Fibroblast of skin of right biceps (primary cell): ENCODE measurements at regions not wholly inside any gene's neighbourhood (a gene's known extent, or its start where the extent isn't known, plus 50 kb on each side); places are given as distances from the start of the nearest gene placed in this dataset.

Source experiments
- DNase-seq: peaks from one replicate; pipeline ENCODE4 v3.0.0-alpha.2; 2013

DNA sequence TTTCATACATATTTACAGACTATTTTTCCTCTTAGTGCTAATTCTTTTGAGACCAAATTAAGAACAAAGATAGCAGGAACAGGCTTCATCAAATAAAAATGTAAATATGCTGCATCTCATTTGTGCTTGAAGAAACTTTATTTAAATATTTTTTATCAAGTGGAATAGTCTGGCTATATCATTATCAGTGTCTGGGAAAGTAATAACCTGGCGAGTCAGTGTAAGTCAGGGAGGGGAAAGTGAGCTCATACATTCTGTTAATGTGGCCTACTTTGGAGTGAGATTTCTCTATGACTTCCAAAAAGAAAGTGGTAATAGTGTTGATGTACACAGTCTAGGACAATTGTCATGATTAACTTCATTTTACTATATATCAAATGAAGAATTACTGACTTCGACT, 1045.1 kb downstream of the ADGRL2 start:
- DNase-seq = no peak

DNA sequence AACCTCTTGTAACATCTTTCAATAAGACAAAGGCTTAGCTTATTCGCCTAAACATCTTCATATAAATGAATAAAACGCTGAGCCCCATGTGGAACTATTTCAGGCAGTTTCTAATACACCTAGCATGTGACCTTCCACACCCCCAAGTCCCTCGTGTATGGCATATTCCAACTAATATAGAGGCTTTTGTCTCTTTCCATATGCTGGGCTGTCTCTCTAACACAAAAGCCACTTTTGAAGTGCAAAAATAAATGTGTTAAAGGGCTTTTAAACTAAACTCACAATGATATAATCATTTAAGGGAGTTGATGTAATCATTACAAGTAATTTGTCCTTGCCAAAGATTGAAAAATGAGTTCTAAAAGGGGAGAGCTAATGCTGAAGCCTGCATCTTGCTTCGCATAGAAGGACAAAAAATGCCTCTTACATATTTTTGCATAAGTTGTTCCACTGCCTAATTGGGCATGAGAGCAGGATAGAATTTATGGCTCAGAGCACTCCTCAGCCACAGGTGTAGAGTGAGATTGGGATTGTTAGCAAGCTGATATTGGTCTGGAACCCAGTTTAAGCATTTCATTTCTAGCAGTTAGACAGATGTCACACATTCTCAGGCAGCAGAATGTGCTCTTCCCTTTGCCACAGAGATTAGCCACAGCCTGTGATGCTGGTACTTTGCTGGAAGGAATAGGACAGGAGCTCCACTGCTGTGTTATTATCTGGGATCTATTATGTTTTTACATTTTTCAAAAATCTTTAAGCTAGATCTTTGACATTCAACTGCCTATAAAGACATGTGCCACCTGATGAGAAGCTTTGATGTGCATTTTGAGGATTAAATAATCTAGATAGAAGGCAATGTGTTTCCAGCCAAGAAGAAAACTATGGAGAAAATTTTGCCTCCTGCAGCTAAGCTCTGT, 1044.4 kb downstream of the ADGRL2 start:
- DNase-seq = no peak

DNA sequence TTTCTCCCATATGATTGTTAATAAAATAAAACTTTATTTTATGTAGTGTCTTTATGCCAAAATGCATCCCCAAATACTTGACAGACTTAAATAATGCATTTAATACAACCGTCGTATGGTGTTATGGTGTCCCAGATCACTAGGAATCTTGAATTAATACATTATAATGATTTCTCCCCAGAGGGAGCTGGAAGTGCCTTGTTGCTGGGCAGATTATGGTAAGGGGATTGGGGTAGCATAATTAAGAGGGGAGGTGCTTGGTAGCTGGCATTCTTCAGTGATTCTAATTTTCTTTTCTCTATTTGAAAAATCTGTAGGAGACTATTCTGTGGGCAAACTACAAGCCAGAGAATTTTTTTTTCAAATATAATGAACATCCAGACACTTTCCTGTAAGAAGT, 1043.7 kb downstream of the ADGRL2 start:
- no peak for DNase-seq

DNA sequence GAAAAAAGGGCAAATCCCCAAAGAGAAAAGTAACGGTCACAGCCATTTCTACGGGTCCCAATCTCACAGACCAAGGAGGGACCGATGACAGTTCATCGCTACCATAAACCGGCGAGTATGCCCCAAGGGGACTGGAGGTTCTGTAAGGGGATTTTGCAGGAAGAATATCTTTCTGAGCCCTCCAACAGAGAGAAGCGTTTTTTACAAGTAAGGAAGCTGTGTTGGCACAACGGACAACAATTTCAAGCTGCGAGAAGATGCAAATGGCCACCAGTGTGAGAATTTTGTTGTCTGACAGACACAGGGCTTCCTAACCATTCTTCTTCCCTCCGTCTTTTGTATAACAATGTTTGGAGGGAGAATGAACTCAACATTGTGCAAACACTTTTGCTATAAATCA, 1043.1 kb downstream of the ADGRL2 start:
- DNase-seq = no peak

DNA sequence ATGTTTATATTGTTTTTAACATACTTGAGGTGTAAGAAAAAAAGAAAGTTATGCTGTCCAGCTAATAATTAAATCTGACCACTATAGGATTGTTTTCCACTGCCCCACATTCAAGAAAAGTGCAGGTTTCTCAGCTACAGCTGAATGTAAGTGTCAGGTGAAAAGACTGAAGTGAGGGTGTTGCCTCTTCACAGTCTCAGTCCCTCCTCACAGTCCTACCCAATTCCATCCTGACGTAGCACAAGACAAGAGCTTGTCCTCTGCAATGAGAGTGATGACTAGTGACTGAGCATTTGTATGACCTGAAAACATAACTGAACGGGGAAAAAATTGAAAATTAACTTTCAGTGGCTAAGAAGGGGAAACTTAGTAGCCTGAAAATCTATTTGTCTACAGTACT, 1039.5 kb downstream of the ADGRL2 start:
- no peak for DNase-seq

DNA sequence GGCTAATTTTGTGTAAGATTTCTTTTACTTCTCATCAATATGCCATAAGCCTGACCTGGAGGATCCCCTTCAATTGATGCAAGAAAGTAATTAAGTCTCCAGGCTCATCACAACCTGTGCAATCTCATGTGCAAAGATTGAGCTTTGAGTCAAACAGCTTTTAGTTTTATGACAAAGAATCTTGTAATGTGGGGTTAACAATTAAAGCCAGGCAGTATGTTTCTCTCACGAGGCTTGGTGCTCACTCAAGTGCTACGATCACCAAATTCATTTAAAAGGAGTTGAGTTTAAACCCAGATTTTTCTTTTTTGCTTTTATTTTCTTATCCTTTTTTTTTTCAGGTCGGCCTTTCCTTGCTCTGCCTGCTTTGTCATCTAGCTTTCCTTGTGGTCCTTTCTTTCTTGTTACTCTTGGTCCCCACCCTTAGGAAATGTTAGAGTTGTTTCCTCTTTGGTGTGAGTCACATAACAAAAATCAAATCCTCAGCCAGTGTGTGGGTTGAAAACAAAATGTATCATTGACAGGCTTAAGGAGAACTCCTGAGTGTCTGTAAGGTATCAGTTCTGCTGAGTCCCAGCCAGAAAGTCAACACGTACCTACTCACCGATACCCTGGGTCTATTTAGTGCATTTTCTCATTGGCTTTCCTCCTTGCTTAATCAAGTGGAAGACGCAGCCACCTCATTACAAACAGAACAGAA, 1037.2 kb downstream of the ADGRL2 start:
- DNase-seq = peak; percentile 69

DNA sequence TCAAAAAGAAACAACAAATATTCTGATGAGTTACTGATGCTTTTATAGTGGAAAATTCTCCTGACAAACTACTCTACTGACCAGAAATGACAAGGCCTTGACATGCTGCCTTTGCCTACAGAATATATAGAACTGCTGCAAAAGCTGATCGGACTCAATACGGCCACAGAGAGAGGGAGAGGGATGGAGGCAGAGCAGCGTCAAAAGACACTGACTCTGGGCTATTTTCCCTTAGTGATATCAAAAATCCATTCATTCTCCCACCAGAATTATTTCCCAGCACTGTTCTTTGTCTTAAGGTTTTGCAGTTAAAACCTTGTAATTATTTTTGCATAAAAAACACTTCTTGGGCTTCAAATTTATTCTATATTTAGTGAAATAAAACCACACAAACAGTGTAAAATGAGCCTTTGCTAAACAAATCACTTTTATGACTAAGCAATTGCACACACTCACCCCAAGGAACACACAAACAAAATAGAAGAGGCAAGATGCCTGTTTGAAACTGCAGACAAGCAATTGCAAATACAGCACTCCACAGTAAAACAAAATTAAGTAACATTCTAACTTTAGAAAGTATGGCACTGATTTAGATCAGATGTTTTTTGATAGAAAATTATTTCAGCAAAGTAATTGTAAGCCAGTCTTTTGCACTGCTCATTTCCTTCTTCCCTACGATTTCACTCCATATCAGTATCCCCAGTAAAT, 1036.4 kb downstream of the ADGRL2 start:
- peak; percentile 5 for DNase-seq

DNA sequence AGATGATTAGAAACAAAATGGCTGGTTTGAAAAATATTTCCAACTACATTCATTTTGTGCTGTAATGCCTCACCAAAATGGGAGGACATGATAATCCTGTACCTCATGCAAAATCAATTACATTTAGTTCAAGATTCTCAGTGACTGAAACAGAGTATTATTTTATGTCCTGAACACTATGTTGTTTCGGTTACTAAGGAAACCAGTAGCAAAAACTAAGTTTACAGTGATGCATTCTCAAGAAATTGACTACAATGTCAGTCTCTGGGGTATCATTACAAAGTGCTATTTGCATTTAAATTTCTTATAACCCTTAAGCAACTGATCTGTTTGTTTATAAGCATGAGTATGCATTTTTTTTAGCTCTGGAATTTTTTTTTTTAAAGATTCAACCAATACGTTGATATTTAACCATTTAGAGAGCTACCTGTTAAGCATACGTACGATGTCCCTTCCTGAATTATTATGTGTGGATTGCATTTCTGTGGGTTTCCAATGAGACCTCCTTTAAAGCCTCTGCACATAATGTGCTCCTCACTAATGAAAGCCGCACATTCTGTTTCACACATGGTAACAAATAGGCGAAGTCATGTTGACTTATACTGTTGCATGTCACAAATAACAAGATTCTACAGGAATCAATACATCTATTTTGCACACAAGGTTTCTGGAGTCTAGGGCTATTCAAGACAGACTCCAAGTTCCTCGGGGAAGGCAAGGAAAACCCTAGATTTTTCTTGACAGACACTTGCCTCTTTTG, 1035.7 kb downstream of the ADGRL2 start:
- DNase-seq = peak; percentile 34

DNA sequence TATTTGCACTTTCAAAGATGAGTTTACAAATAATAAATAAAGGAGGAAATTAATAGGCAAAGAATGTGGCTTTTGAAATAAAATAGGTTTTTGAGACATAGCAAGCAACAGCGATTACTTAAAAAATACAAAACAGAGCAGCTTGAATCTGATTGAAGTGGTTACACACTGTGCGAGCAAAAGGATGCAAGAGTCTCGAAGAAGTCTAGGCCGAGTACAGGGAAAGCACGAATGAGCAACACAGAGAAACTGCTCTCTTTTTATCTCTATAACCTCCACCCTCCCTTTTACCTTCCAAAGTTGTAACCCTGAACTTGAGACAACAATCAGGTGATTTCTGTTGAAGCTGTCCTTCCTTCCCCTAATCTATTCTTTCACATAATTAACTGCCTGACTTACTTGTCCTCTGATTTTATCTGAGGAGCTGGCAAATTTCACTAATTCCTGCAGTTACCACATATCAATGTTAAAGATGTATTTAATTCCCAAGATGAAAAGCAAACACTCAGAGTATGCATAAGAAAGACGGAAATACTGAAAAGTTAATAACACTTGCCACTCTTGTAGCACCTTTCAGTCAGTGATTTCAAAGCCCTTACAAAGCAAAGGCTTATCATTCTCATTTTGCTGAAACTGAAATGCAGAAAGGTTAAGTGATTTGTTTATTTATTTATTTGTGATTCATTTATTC, 1030.1 kb downstream of the ADGRL2 start:
- no peak for DNase-seq

DNA sequence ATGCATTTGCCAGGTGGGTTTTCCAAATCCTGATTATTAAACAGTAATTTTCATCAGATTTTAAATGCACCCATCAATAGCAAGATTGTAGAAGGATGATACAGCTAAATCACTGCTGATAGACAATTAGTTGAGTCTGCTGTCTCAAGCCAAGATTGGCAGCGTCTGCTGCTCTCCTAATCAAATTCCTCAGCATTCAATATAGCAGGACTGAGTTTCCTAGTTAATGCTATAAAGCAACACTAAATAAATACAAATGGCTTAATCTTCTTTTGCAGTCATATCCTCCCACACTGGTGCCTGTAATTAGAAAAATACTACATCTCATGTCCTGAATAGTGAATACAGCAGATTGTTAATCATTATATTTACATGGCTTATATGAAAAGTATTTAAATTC, 1028.8 kb downstream of the ADGRL2 start:
- no peak for DNase-seq

DNA sequence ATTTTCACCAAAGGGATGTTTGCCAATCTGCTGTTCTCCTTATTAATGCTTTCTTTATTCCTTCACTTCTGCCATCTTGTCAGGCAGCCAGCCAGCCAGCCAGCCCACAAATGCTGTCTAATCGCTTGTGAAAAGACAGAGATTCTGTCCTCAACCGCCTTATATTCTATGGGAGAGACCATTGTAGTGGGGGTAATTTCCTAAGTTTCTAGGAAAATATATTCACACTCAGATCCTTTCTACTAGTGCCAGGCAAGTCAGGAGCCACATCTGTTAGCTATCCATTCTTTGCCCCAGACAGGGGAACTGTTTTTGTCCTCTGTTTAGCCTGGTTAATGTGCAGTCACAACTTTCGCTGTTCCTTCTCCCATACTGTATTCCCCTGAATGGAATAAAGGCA, 1023.1 kb downstream of the ADGRL2 start:
- no peak for DNase-seq

DNA sequence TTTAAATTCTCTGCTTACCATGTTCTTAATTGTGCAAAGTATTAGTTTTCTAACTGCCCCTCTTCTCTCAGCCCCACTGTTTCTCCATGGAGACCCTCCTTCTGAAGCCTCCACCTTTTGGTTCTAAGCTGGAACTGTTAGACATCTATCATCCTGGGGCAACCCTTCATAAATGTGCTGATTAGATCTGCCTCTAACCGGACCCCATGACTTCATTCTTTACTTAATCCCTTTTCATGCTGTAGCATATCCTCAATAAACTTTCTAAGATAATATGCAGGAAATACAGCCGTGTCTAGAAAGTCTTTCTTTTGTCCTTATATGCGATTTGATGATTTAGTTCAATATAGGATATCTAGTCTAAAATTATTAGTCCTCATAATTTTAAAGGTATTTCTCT, 1020.1 kb downstream of the ADGRL2 start:
- DNase-seq = no peak

DNA sequence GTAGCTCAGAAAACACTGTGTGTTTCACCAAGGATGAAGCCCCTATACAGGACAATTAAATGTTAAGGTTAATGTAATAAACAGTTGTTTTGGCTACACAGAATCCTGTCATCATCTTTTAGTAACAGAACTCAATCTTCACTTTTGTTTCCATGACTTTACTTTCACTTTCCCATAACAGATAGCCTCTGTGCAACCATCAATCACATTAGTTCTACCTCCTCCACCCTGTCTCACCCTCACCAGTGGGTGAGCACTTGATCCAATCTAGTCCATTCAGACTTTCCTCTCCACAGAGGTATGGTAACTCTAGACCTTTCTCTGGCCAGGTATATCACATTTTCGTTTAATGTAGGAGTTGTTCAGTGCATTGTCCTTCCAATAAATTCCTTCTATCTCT, 1018.5 kb downstream of the ADGRL2 start:
- no peak for DNase-seq

DNA sequence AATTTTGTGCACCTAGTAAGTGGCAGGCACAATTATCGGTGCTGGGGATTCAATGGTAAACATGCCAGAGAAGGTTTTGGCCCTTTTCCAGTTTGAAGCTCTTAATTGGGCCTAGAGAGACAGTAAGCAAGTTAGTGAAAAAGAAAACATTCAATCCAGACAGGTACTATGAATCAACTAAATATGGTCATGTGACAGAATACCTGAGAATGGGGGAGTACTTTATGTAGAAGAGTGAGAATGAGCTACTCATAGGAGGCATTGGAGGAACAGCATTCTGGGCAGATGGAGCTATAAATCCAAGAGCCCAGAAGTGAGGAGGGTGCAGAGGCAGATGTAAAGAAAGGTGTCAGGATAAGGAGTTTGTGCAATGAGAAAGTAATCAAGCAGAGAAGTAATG, 1017.9 kb downstream of the ADGRL2 start:
- DNase-seq = no peak

DNA sequence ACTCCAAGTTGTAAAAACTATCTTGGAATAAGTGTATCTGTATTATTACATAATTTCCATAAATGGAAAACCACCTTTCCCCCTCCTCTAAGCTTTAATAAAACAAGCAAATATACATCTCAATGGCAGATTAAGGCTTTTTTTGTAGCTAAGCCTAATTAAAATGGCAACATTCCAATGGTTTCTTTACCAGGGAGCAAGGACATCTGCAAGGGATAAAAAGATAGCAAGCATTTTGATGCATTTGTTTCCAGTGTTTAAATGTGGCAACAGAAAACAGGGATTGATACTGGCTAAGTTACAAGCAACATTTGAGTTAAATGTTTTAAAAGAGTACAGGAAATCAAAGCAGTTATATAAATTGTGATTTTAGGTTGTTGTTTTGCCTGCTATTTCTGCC, 1012.7 kb downstream of the ADGRL2 start:
- no peak for DNase-seq

DNA sequence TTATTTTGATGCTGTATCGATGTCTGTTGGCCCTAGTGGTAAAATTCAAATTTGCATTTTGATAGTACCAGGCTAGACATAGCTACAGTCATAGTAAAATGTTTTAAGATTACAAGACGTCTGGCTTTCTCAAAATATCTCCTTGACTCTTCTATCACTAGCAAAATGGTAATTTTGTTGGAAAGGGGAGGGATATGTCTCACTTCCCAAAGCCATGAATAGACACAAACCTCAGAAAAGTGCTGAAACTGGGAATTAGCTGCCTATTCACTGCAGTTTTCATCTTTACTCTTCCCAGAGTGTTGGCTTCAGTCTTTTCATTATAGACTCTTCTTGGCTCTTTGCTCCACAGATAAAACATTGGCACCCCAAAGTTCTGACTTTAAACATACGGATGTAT, 1009.9 kb downstream of the ADGRL2 start:
- no peak for DNase-seq

DNA sequence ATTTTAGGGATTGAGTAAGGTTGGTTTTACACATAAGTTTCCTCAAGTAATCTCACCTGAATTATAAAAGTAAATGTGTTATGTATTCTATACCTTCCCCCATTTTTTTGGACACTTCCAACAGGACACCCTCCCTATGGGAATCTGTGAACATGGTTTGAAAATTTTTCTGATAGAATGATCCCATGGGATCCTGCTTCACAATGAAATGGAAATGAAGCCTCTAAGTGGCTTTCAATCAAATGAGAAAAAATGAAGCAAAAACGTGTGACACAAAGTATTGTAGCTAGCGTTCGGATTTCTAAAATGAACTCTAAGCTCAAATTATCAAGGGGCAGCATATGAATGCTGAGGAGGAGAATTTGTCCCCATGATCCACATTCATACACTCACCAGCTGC, 1006.8 kb downstream of the ADGRL2 start:
- no peak for DNase-seq

DNA sequence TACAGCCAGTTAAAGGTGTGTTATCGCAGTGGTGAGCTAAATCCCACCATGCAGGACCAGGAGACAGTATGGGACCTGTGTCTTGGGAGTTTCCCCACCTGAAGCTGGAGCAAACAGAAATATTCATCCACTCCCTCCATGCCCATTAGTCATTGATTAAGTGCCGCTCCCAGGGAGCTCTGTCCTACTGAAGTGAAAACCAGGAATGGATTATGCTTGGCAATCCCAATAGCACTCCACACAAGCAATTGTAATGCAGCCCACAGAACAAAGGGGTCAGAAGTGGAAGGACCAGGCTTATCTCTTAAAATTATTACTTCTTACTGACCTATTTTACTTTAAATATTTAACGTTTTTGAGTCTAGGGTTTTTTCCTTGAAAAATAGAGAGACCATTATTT, 1005.4 kb downstream of the ADGRL2 start:
- no peak for DNase-seq

DNA sequence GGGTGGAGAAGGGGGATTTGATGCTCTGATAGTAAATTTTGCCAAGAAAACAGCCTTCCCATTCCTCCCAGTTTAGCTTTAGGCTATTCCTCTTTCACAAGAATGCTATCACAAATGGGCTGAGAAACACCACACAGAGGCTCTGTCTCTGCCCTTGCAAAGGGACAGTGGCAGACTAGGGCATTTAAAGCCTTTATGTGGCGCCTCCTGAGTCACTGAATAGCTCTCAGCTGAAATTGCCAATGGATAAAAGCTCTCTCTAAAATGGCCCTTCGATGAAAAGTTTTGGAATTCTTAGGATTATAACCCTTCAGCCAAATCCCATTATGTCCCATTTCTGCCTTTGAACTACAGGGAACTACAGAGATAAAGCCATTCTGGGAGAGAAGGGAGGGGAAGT, 1000.4 kb downstream of the ADGRL2 start:
- DNase-seq = no peak

DNA sequence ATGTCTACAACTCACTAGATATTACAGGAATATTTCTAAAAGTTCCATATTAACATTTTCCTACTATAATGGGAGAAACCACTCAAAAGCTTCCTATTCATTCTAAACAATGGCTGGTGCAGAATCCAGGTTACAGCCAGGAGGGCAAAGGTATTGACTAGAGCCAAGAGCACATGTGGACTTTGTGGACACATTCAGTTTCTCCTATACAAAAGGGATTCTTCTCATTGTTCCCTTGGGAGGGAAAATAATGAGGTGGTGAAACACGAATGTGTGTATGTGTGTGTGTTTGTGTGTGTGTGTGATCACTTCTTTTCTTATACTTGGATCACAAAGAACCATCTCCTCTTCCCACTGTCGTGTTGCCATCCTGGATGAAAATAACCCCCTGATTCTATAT, 1000.0 kb downstream of the ADGRL2 start:
- DNase-seq = no peak

DNA sequence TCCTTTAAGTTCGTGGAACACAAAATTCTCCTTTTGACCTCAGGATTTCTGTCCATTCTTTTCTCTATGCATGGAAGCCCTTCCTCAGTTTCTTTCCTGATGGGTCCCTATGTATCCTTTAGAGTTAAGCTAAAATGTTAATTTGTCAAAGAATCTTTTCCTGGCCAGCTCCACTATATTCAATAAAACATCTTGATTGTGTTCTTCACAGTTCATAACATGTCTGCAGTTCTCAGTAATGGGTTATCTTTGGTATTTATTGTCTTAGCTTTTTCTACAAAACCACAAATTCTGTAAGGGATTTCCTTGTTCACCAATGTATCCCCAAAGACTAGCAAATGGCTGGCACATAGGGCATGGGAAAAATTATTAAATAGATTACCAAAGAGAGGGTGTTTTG, 998.5 kb downstream of the ADGRL2 start:
- DNase-seq = no peak

DNA sequence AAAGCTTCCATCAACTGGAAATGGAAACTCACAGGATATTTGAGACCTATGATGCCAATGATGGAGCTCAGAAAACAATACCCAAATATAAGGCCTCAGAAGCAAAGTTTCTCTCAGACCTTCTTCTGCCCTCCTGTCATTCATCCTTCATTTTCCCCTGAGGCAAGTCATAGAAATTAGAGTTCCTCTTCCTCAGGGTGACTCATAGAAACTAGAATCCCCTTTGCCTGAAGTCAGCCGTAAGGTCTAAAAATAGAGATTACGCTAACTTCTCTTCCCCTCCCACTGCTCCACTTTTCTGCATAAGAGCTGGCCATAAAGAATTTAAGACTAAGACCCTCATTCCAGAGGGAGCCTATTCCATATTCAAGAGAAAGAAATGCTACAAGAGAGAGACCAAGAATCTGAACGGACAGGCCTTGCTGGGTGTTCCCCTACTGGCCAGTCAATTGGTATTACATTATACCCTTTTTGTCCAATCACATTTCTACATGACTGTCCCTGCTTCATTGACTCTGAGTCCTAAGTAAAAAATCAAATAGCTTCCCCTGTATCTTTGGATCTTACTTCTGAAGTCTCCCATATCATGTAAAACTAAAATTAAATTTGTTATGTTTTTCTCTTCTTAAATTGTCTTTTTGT, 994.9 kb downstream of the ADGRL2 start:
- DNase-seq = peak; percentile 11
